Spleen (tissue), 11 donors: ENCODE measurements at regions not wholly inside any gene's neighbourhood (a gene's known extent, or its start where the extent isn't known, plus 50 kb on each side); places are given as distances from the start of the nearest gene placed in this dataset.
"Not testable (repeated sequence)": the region's sequence is repeated elsewhere in the genome, so short reads cannot be mapped to it uniquely, and the experiment has no call there.

Experiments used
- DNase-seq: peaks from one replicate; pipeline ENCODE4 v3.0.0-alpha.2; 2020
- H3K27ac ChIP-seq, 8 donors: fragments of 200-600 bp; sonication (generic) in 7 of 8; 1 replicate in 4 of 8; 2 replicates in 4 of 8; pipeline versions ENCODE4 v1.5.0 to v1.8.0; 2016 to 2021; ENCODE audit warnings: inconsistent platforms in 4 of 8, mild to moderate bottlenecking in 4 of 8, moderate library complexity in 1 of 8
- H3K27me3 ChIP-seq, 7 donors: fragments of 200-600 bp; sonication (generic) in 6 of 7; replicated peaks in 1 of 7; 1 replicate in 4 of 7; 2 replicates in 3 of 7; pipeline versions ENCODE4 v1.5.0 to v1.8.0; 2016 to 2021; ENCODE audit warnings: inconsistent platforms in 3 of 7, mild to moderate bottlenecking in 1 of 7
- H3K36me3 ChIP-seq, 6 donors: fragments of 200-600 bp; sonication (generic) in 5 of 6; 1 replicate in 4 of 6; 2 replicates in 2 of 6; pipeline versions ENCODE4 v1.5.0 to v1.8.0; 2016 to 2021; ENCODE audit warnings: inconsistent platforms in 2 of 6
- H3K4me1 ChIP-seq, 6 donors: fragments of 200-600 bp; sonication (generic) in 5 of 6; 1 replicate in 3 of 6; 2 replicates in 3 of 6; pipeline versions ENCODE4 v1.5.0 to v1.8.0; 2016 to 2021; ENCODE audit warnings: inconsistent platforms in 3 of 6
- H3K4me3 ChIP-seq, 8 donors: fragments of 200-600 bp; sonication (generic) in 7 of 8; 1 replicate in 4 of 8; 2 replicates in 4 of 8; pipeline versions ENCODE4 v1.5.0 to v1.8.0; 2016 to 2021; ENCODE audit warnings: inconsistent platforms in 4 of 8, mild to moderate bottlenecking in 4 of 8, moderate library complexity in 2 of 8
- H3K9me3 ChIP-seq, 8 donors: fragments of 200-600 bp; sonication (generic) in 7 of 8; 1 replicate in 4 of 8; 2 replicates in 4 of 8; pipeline versions ENCODE4 v1.5.0 to v1.8.0; 2016 to 2021; ENCODE audit warnings: inconsistent platforms in 4 of 8
- CTCF ChIP-seq, 11 experiments: fragments of 200-600 bp in 7 of 11; fragments of 450-650 bp in 4 of 11; sonication (generic) in 4 of 11; IDR thresholded peaks in 8 of 11; conservative IDR thresholded peaks in 3 of 11; 1 replicate in 7 of 11; 2 replicates in 4 of 11; pipeline versions ENCODE4 v1.4.0 to v1.8.0; 2016 to 2021; ENCODE audit warnings: antibody characterized with exemption in 11 of 11, inconsistent platforms in 4 of 11, mild to moderate bottlenecking in 1 of 11
- POLR2A ChIP-seq, 3 donors: fragments of 450-650 bp; IDR thresholded peaks; one replicate each; pipeline ENCODE4 v1.5.1; 2017; ENCODE audit warnings: antibody characterized with exemption in 3 of 3, mild to moderate bottlenecking in 1 of 3
- POLR2AphosphoS5 ChIP-seq, 3 donors: sonication (generic); formaldehyde crosslinking; IDR thresholded peaks; one replicate each; pipeline ENCODE4 v1.5.1; 2017; ENCODE audit warnings: antibody characterized with exemption in 3 of 3
- WGBS, 5 donors: extraction: QIAGEN DNeasy Blood & Tissue Kit in 3 of 5; methylation state at CpG; one replicate each; pipeline versions ENCODE4 v1.1.5 to v1.1.7; 2013 to 2018; 5-methylcytosine and 5-hydroxymethylcytosine counted together
- intact Hi-C: fragments of 100-400 bp; cut with DNase I; formaldehyde crosslinking; loops from one replicate; pipeline ENCODE4 v1.15.0; 2023; ENCODE audit warnings: low total_unique reads
- donor health status: healthy with polysubstance abuse.
- donor health status: DM: no; HTN: no; CAD: no; lungs with moderate emphysema.
- donor health status: DM: no; HTN: no; CAD: no.
- donor health status: Bipolar disorder and iron deficiency.
- donor health status: healthy.
- donor health status: DM: no; HTN: no; CAD: no.
- donor health status: DM: yes; HTN: yes; CAD: no.

GRCh38 chr7:119868387-119868786 lies 404.6 kb upstream of the KCND2 start:
- H3K27ac ChIP-seq: no peak overlapping the region
- H3K9me3 ChIP-seq: peaks cover 0 to 28% (median 18%) of the 10 kb centered on the region in 8 donors
- no peaks in the 10 kb centered on the region for H3K27me3 ChIP-seq
- H3K4me1 ChIP-seq: no peaks in the 10 kb centered on the region
- intact Hi-C loops: no loop called here
- TF ChIP-seq POLR2AphosphoS5 (IDR thresholded peaks at IDR 0.05): no peak
- no peak for TF ChIP-seq CTCF (IDR thresholded peaks at IDR 0.05 in 8 of 11, conservative IDR thresholded peaks at IDR 0.05 in 3 of 11)
- TF ChIP-seq POLR2A (IDR thresholded peaks at IDR 0.05): no peak
- no peak overlapping the region for H3K4me3 ChIP-seq
- DNase-seq: no peak
- 70 to 83% (median 76%) methylated on average over 2 of the region's 2 CpGs for WGBS, 5 donors
- no peaks in the 10 kb centered on the region for H3K36me3 ChIP-seq

GRCh38 chr7:119879835-119880234 lies 393.1 kb upstream of the KCND2 start:
- TF ChIP-seq POLR2A (IDR thresholded peaks at IDR 0.05): no peak
- Histone ChIP-seq H3K4me3 (no peak overlapping the region), H3K27me3 (no peaks in the 10 kb centered on the region), H3K27ac (no peak overlapping the region), H3K9me3 (peaks cover 0 to 18% (median under 1%) of the 10 kb centered on the region in 8 donors), H3K4me1 (no peaks in the 10 kb centered on the region), H3K36me3 (no peaks in the 10 kb centered on the region)
- intact Hi-C loops: no loop called here
- DNase-seq: no peak
- WGBS, 5 donors: 66 to 91% (median 71%) methylated on average over 1 of the region's 1 CpG

DNA sequence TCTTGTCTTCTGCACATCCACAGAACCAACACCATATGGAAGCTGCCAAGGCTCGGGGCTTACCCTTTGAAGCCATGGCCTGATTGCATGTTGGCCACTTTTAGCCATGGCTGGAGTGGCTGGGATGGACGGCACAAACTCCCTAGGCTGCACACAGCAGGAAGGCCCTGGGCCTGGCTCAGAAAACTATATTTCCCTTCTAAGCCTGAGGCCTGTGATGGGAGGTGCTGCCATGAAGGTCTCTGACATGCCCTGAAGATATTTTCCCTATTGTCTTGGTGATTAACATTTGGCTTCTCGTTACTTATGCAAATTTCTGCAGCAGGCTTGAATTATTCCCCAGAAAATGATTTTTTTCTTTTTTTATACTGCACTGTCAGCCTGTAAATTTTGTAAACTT lies 387.0 kb upstream of the KCND2 start:
- H3K4me1 ChIP-seq: no peaks in the 10 kb centered on the region
- WGBS, 5 donors: 76 to 86% (median 78%) methylated on average over 3 of the region's 3 CpGs
- H3K27ac ChIP-seq: no peak overlapping the region
- H3K9me3 ChIP-seq: peaks cover 0 to 26% (median 4%) of the 10 kb centered on the region in 8 donors
- no peak overlapping the region for H3K4me3 ChIP-seq
- DNase-seq: no peak
- no peaks in the 10 kb centered on the region for H3K36me3 ChIP-seq
- TF ChIP-seq POLR2AphosphoS5 (IDR thresholded peaks at IDR 0.05) (no peak), CTCF (IDR thresholded peaks at IDR 0.05 in 8 of 11, conservative IDR thresholded peaks at IDR 0.05 in 3 of 11) (no peak), POLR2A (IDR thresholded peaks at IDR 0.05) (no peak)
- intact Hi-C loops: no loop called here
- H3K27me3 ChIP-seq: no peaks in the 10 kb centered on the region

DNA sequence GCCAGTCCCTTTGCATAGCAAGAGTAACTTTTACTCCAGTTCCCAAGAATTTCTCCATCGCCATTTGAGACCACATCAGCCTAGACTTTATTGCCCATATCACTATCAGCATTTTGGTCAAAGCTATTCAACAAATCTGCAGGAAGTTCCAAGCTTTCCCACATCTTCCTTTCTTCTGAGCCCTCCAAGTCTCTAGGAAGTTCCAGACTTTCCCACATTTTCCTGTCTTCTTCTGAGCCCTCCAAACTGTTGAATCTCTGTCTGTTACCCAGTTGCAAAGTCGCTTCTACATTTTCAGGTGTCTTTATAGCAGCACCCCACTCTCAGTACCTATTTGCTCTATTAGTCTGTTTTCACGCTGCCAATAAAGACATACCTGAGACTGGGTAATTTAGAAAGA lies 386.4 kb upstream of the KCND2 start:
- H3K27me3 ChIP-seq, H3K36me3 ChIP-seq, intact Hi-C loops, DNase-seq, H3K27ac ChIP-seq, H3K4me1 ChIP-seq, H3K4me3 ChIP-seq: not testable (repeated sequence)
- H3K9me3 ChIP-seq: peaks cover 0 to 26% (median 4%) of the 10 kb centered on the region in 8 donors
- WGBS, 5 donors: 69 to 87% (median 74%) methylated on average over 3 of the region's 3 CpGs

DNA sequence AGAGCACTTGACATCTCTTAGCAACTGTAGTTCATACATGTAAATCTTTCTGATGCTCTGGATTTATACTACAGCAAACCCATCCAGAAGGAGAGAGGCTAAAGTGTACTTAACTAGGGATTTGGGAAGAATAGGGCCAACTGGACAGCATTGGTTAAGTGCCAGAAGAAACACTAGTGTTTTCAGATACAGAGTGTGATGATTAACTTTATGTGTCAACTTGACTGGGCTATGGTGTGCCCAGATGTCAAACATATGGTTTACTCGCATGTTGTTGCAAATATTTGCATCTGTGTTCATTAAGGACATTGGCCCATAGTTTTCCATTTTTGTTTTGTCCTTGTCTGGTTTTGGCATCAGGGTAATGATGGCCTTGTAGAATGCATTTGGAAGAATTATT lies 384.7 kb upstream of the KCND2 start:
- Histone ChIP-seq H3K4me3 (no peak overlapping the region), H3K27ac (no peak overlapping the region), H3K36me3 (no peaks in the 10 kb centered on the region), H3K27me3 (no peaks in the 10 kb centered on the region), H3K4me1 (no peaks in the 10 kb centered on the region), H3K9me3 (peaks cover 0 to 24% (median 4%) of the 10 kb centered on the region in 8 donors)
- intact Hi-C loops: no loop called here
- DNase-seq: no peak
- TF ChIP-seq CTCF (IDR thresholded peaks at IDR 0.05 in 8 of 11, conservative IDR thresholded peaks at IDR 0.05 in 3 of 11) (no peak), POLR2A (IDR thresholded peaks at IDR 0.05) (no peak), POLR2AphosphoS5 (IDR thresholded peaks at IDR 0.05) (no peak)
- 62 to 92% (median 68%) methylated on average over 1 of the region's 1 CpG for WGBS, 5 donors
